Fibroblast of mammary gland (primary cell): ENCODE measurements at regions not wholly inside any gene's neighbourhood (a gene's known extent, or its start where the extent isn't known, plus 50 kb on each side); places are given as distances from the start of the nearest gene placed in this dataset.

ENCODE experiments used
- DNase-seq: peaks from one replicate; pipeline ENCODE4 v3.0.0-alpha.2; 2010; ENCODE audit warnings: low read depth
- H3K4me3 ChIP-seq: 2 replicates; pipeline ENCODE4 v1.5.1; 2011; ENCODE audit warnings: low read depth, mild to moderate bottlenecking, low read length, moderate library complexity; ENCODE audit not compliant: control insufficient read depth
- CTCF ChIP-seq: conservative IDR thresholded peaks from 2 replicates; pipeline ENCODE4 v1.5.1; 2011; ENCODE audit warnings: low read depth, low read length, inconsistent platforms; ENCODE audit not compliant: control insufficient read depth, insufficient read depth

- TF ChIP-seq CTCF, result no peak
- DNase-seq, result no peak
- H3K4me3 ChIP-seq, result no peak overlapping the region
Observed at GRCh38 chr11:19558189-19558986, 154.2 kb upstream of the NAV2 start.

GRCh38 chr11:19557720-19558140 is 154.9 kb upstream of the NAV2 start:
- peak; percentile 77 for DNase-seq
- TF ChIP-seq CTCF, result peak; percentile 92
- H3K4me3 ChIP-seq, result no peak overlapping the region

GRCh38 chr11:19557185-19557584 is 155.5 kb upstream of the NAV2 start:
- H3K4me3 ChIP-seq, result no peak overlapping the region
- TF ChIP-seq CTCF, result no peak
- no peak for DNase-seq

GRCh38 chr11:19555266-19555665 is 157.4 kb upstream of the NAV2 start:
- no peak overlapping the region for H3K4me3 ChIP-seq
- DNase-seq, result no peak
- TF ChIP-seq CTCF, result no peak

- TF ChIP-seq CTCF, result peak; percentile 89
- peak; percentile 72 for DNase-seq
- H3K4me3 ChIP-seq, result no peak overlapping the region
Observed at GRCh38 chr11:19553683-19554333, 158.8 kb upstream of the NAV2 start.

- no peak overlapping the region for H3K4me3 ChIP-seq
- no peak for DNase-seq
- no peak for TF ChIP-seq CTCF
Observed at GRCh38 chr11:19552656-19553260, 159.9 kb upstream of the NAV2 start.
